ENCODE measurements at regions not wholly inside any gene's neighbourhood (a gene's known extent, or its start where the extent isn't known, plus 50 kb on each side); places are given as distances from the start of the nearest gene placed in this dataset.

GRCh38 chr5:113800686-113801085 lies 287.2 kb downstream of the YTHDC2 start:
- no peak overlapping the region for H3K4me2 ChIP-seq (ENCODE audit: low read length)
- no peak overlapping the region for H3K9ac ChIP-seq (ENCODE audit: low read depth, low read length)

GRCh38 chr5:113804264-113804663 lies 290.8 kb downstream of the YTHDC2 start:
- Histone ChIP-seq H3K36me3 (ENCODE audit: insufficient read depth, low read length) (no peaks in the 10 kb centered on the region), H3K9ac (ENCODE audit: low read depth, low read length) (no peak overlapping the region), H3K9me3 (replicated peaks; ENCODE audit: low read length) (no peaks in the 10 kb centered on the region), H3K4me1 (ENCODE audit: control insufficient read depth, insufficient read depth, low read length) (no peaks in the 10 kb centered on the region), H3K4me3 (ENCODE audit: low read length) (no peak overlapping the region), H3K27me3 (ENCODE audit: control insufficient read depth, insufficient read depth, low read length) (no peaks in the 10 kb centered on the region), H3K4me2 (ENCODE audit: low read length) (no peak overlapping the region)

More at GRCh38 chr5:113800686-113801085, 287.2 kb downstream of the YTHDC2 start:
- no peaks in the 10 kb centered on the region for H3K4me1 ChIP-seq (ENCODE audit: control insufficient read depth, insufficient read depth, low read length)
- H3K36me3 ChIP-seq (ENCODE audit: insufficient read depth, low read length) = no peaks in the 10 kb centered on the region
- no peaks in the 10 kb centered on the region for H3K9me3 ChIP-seq (replicated peaks; ENCODE audit: low read length)
- no peak overlapping the region for H3K4me3 ChIP-seq (ENCODE audit: low read length)
- H3K27me3 ChIP-seq (ENCODE audit: control insufficient read depth, insufficient read depth, low read length) = no peaks in the 10 kb centered on the region

- H3K9me3 ChIP-seq (replicated peaks; ENCODE audit: low read length) = no peaks in the 10 kb centered on the region
- H3K27me3 ChIP-seq (ENCODE audit: control insufficient read depth, insufficient read depth, low read length) = no peaks in the 10 kb centered on the region
These were observed 291.4 kb downstream of the YTHDC2 start for GRCh38 chr5:113804943-113805342.

GRCh38 chr5:113806250-113806649 lies 292.8 kb downstream of the YTHDC2 start:
- Histone ChIP-seq H3K9ac (ENCODE audit: low read depth, low read length) (no peak overlapping the region), H3K4me1 (ENCODE audit: control insufficient read depth, insufficient read depth, low read length) (no peaks in the 10 kb centered on the region), H3K4me3 (ENCODE audit: low read length) (no peak overlapping the region), H3K9me3 (replicated peaks; ENCODE audit: low read length) (no peaks in the 10 kb centered on the region), H3K36me3 (ENCODE audit: insufficient read depth, low read length) (no peaks in the 10 kb centered on the region), H3K4me2 (ENCODE audit: low read length) (no peak overlapping the region), H3K27me3 (ENCODE audit: control insufficient read depth, insufficient read depth, low read length) (no peaks in the 10 kb centered on the region)

More at GRCh38 chr5:113804943-113805342, 291.4 kb downstream of the YTHDC2 start:
- no peaks in the 10 kb centered on the region for H3K36me3 ChIP-seq (ENCODE audit: insufficient read depth, low read length)
- H3K9ac ChIP-seq (ENCODE audit: low read depth, low read length) = no peak overlapping the region
- no peak overlapping the region for H3K4me2 ChIP-seq (ENCODE audit: low read length)
- no peaks in the 10 kb centered on the region for H3K4me1 ChIP-seq (ENCODE audit: control insufficient read depth, insufficient read depth, low read length)
- H3K4me3 ChIP-seq (ENCODE audit: low read length) = no peak overlapping the region

GRCh38 chr5:113806904-113807303 lies 293.4 kb downstream of the YTHDC2 start:
- H3K36me3 ChIP-seq (ENCODE audit: insufficient read depth, low read length) = no peaks in the 10 kb centered on the region
- no peaks in the 10 kb centered on the region for H3K27me3 ChIP-seq (ENCODE audit: control insufficient read depth, insufficient read depth, low read length)

GRCh38 chr5:113807427-113807991 lies 294.0 kb downstream of the YTHDC2 start:
- no peaks in the 10 kb centered on the region for H3K36me3 ChIP-seq (ENCODE audit: insufficient read depth, low read length)
- H3K27me3 ChIP-seq (ENCODE audit: control insufficient read depth, insufficient read depth, low read length) = no peaks in the 10 kb centered on the region
- no peak overlapping the region for H3K4me2 ChIP-seq (ENCODE audit: low read length)
- no peaks in the 10 kb centered on the region for H3K9me3 ChIP-seq (replicated peaks; ENCODE audit: low read length)
- no peak overlapping the region for H3K4me3 ChIP-seq (ENCODE audit: low read length)
- H3K4me1 ChIP-seq (ENCODE audit: control insufficient read depth, insufficient read depth, low read length) = no peaks in the 10 kb centered on the region
- H3K9ac ChIP-seq (ENCODE audit: low read depth, low read length) = no peak overlapping the region

More at GRCh38 chr5:113806904-113807303, 293.4 kb downstream of the YTHDC2 start:
- H3K9me3 ChIP-seq (replicated peaks; ENCODE audit: low read length) = no peaks in the 10 kb centered on the region
- no peak overlapping the region for H3K4me2 ChIP-seq (ENCODE audit: low read length)
- no peak overlapping the region for H3K4me3 ChIP-seq (ENCODE audit: low read length)
- H3K4me1 ChIP-seq (ENCODE audit: control insufficient read depth, insufficient read depth, low read length) = no peaks in the 10 kb centered on the region
- no peak overlapping the region for H3K9ac ChIP-seq (ENCODE audit: low read depth, low read length)

GRCh38 chr5:113808956-113809355 lies 295.5 kb downstream of the YTHDC2 start:
- no peaks in the 10 kb centered on the region for H3K4me1 ChIP-seq (ENCODE audit: control insufficient read depth, insufficient read depth, low read length)
- no peaks in the 10 kb centered on the region for H3K36me3 ChIP-seq (ENCODE audit: insufficient read depth, low read length)
- H3K4me2 ChIP-seq (ENCODE audit: low read length) = no peak overlapping the region
- no peaks in the 10 kb centered on the region for H3K9me3 ChIP-seq (replicated peaks; ENCODE audit: low read length)
- H3K9ac ChIP-seq (ENCODE audit: low read depth, low read length) = no peak overlapping the region
- no peak overlapping the region for H3K4me3 ChIP-seq (ENCODE audit: low read length)
- no peaks in the 10 kb centered on the region for H3K27me3 ChIP-seq (ENCODE audit: control insufficient read depth, insufficient read depth, low read length)

GRCh38 chr5:113809626-113810025 lies 296.1 kb downstream of the YTHDC2 start:
- Histone ChIP-seq H3K27me3 (ENCODE audit: control insufficient read depth, insufficient read depth, low read length) (no peaks in the 10 kb centered on the region), H3K36me3 (ENCODE audit: insufficient read depth, low read length) (no peaks in the 10 kb centered on the region), H3K4me3 (ENCODE audit: low read length) (no peak overlapping the region), H3K9me3 (replicated peaks; ENCODE audit: low read length) (no peaks in the 10 kb centered on the region), H3K9ac (ENCODE audit: low read depth, low read length) (no peak overlapping the region), H3K4me1 (ENCODE audit: control insufficient read depth, insufficient read depth, low read length) (no peaks in the 10 kb centered on the region), H3K4me2 (ENCODE audit: low read length) (no peak overlapping the region)

- Histone ChIP-seq H3K36me3 (ENCODE audit: insufficient read depth, low read length) (no peaks in the 10 kb centered on the region), H3K4me1 (ENCODE audit: control insufficient read depth, insufficient read depth, low read length) (no peaks in the 10 kb centered on the region), H3K9me3 (replicated peaks; ENCODE audit: low read length) (no peaks in the 10 kb centered on the region)
These were observed 300.0 kb downstream of the YTHDC2 start for GRCh38 chr5:113813466-113813865.

GRCh38 chr5:113817683-113818082 lies 304.2 kb downstream of the YTHDC2 start:
- Histone ChIP-seq H3K9me3 (replicated peaks; ENCODE audit: low read length) (no peaks in the 10 kb centered on the region), H3K9ac (ENCODE audit: low read depth, low read length) (no peak overlapping the region), H3K4me2 (ENCODE audit: low read length) (no peak overlapping the region), H3K4me3 (ENCODE audit: low read length) (no peak overlapping the region), H3K36me3 (ENCODE audit: insufficient read depth, low read length) (no peaks in the 10 kb centered on the region), H3K27me3 (ENCODE audit: control insufficient read depth, insufficient read depth, low read length) (no peaks in the 10 kb centered on the region), H3K4me1 (ENCODE audit: control insufficient read depth, insufficient read depth, low read length) (no peaks in the 10 kb centered on the region)

More at GRCh38 chr5:113813466-113813865, 300.0 kb downstream of the YTHDC2 start:
- Histone ChIP-seq H3K4me2 (ENCODE audit: low read length) (no peak overlapping the region), H3K27me3 (ENCODE audit: control insufficient read depth, insufficient read depth, low read length) (no peaks in the 10 kb centered on the region), H3K4me3 (ENCODE audit: low read length) (no peak overlapping the region), H3K9ac (ENCODE audit: low read depth, low read length) (no peak overlapping the region)

- Histone ChIP-seq H3K27me3 (ENCODE audit: control insufficient read depth, insufficient read depth, low read length) (no peaks in the 10 kb centered on the region), H3K9me3 (replicated peaks; ENCODE audit: low read length) (no peaks in the 10 kb centered on the region), H3K9ac (ENCODE audit: low read depth, low read length) (no peak overlapping the region), H3K4me3 (ENCODE audit: low read length) (no peak overlapping the region), H3K4me2 (ENCODE audit: low read length) (no peak overlapping the region), H3K36me3 (ENCODE audit: insufficient read depth, low read length) (no peaks in the 10 kb centered on the region), H3K4me1 (ENCODE audit: control insufficient read depth, insufficient read depth, low read length) (no peaks in the 10 kb centered on the region)
These were observed 310.2 kb downstream of the YTHDC2 start for GRCh38 chr5:113823696-113824095.

- Histone ChIP-seq H3K4me1 (ENCODE audit: control insufficient read depth, insufficient read depth, low read length) (no peaks in the 10 kb centered on the region), H3K9me3 (replicated peaks; ENCODE audit: low read length) (no peaks in the 10 kb centered on the region), H3K27me3 (ENCODE audit: control insufficient read depth, insufficient read depth, low read length) (no peaks in the 10 kb centered on the region), H3K4me3 (ENCODE audit: low read length) (no peak overlapping the region), H3K36me3 (ENCODE audit: insufficient read depth, low read length) (no peaks in the 10 kb centered on the region), H3K9ac (ENCODE audit: low read depth, low read length) (no peak overlapping the region), H3K4me2 (ENCODE audit: low read length) (no peak overlapping the region)
These were observed 310.8 kb downstream of the YTHDC2 start for GRCh38 chr5:113824307-113824706.

Measured in skeletal muscle satellite cell (primary cell).